HL-60 (cell line): ENCODE measurements at regions not wholly inside any gene's neighbourhood (a gene's known extent, or its start where the extent isn't known, plus 50 kb on each side); places are given as distances from the start of the nearest gene placed in this dataset.

Experiments used
- POLR2AphosphoS5 ChIP-seq: IDR thresholded peaks from 2 replicates; pipeline ENCODE4 v1.6.1; 2012; ENCODE audit warnings: low read depth
- SPI1 ChIP-seq: IDR thresholded peaks from 2 replicates; pipeline ENCODE4 v1.6.1; 2012; ENCODE audit warnings: low read depth, mild to moderate bottlenecking, borderline replicate concordance
- TF ChIP-seq, protein P1 (sequence below): IDR thresholded peaks from one replicate; pipeline ENCODE4 v1.5.1; 2011; ENCODE audit warnings: low read length, control low read depth, inconsistent platforms; ENCODE audit not compliant: insufficient read depth
- TF ChIP-seq, protein P2 (sequence below): IDR thresholded peaks from 2 replicates; pipeline ENCODE4 v1.6.1; 2012; ENCODE audit warnings: low read depth; ENCODE audit not compliant: insufficient replicate concordance

DNA sequence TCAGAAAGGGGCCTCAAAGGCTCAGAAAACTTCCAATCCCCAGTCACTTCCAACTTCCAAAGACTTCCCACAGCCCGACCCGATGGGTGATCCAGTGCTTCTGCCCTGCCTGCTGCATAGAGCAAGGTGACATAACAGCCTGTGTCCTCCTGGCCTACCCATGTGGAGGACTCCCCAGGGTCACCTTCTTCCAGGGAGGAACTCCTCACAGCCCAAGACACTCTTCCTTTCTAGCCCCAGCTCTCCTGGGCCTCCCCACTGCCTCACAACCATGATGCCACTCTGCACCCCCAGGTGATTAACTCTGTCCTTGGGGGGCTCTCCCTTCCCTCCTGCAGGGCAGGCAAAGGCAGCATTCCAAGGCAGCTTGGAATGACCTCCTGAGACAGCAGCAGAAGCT is 158.4 kb upstream of the PDE1C start:
- TF ChIP-seq, protein P1, sequence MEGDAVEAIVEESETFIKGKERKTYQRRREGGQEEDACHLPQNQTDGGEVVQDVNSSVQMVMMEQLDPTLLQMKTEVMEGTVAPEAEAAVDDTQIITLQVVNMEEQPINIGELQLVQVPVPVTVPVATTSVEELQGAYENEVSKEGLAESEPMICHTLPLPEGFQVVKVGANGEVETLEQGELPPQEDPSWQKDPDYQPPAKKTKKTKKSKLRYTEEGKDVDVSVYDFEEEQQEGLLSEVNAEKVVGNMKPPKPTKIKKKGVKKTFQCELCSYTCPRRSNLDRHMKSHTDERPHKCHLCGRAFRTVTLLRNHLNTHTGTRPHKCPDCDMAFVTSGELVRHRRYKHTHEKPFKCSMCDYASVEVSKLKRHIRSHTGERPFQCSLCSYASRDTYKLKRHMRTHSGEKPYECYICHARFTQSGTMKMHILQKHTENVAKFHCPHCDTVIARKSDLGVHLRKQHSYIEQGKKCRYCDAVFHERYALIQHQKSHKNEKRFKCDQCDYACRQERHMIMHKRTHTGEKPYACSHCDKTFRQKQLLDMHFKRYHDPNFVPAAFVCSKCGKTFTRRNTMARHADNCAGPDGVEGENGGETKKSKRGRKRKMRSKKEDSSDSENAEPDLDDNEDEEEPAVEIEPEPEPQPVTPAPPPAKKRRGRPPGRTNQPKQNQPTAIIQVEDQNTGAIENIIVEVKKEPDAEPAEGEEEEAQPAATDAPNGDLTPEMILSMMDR: no peak
- TF ChIP-seq SPI1: no peak
- TF ChIP-seq, protein P2, sequence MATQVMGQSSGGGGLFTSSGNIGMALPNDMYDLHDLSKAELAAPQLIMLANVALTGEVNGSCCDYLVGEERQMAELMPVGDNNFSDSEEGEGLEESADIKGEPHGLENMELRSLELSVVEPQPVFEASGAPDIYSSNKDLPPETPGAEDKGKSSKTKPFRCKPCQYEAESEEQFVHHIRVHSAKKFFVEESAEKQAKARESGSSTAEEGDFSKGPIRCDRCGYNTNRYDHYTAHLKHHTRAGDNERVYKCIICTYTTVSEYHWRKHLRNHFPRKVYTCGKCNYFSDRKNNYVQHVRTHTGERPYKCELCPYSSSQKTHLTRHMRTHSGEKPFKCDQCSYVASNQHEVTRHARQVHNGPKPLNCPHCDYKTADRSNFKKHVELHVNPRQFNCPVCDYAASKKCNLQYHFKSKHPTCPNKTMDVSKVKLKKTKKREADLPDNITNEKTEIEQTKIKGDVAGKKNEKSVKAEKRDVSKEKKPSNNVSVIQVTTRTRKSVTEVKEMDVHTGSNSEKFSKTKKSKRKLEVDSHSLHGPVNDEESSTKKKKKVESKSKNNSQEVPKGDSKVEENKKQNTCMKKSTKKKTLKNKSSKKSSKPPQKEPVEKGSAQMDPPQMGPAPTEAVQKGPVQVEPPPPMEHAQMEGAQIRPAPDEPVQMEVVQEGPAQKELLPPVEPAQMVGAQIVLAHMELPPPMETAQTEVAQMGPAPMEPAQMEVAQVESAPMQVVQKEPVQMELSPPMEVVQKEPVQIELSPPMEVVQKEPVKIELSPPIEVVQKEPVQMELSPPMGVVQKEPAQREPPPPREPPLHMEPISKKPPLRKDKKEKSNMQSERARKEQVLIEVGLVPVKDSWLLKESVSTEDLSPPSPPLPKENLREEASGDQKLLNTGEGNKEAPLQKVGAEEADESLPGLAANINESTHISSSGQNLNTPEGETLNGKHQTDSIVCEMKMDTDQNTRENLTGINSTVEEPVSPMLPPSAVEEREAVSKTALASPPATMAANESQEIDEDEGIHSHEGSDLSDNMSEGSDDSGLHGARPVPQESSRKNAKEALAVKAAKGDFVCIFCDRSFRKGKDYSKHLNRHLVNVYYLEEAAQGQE: no peak
- no peak for TF ChIP-seq POLR2AphosphoS5
